ENCODE measurements at regions not wholly inside any gene's neighbourhood (a gene's known extent, or its start where the extent isn't known, plus 50 kb on each side); places are given as distances from the start of the nearest gene placed in this dataset.

DNA sequence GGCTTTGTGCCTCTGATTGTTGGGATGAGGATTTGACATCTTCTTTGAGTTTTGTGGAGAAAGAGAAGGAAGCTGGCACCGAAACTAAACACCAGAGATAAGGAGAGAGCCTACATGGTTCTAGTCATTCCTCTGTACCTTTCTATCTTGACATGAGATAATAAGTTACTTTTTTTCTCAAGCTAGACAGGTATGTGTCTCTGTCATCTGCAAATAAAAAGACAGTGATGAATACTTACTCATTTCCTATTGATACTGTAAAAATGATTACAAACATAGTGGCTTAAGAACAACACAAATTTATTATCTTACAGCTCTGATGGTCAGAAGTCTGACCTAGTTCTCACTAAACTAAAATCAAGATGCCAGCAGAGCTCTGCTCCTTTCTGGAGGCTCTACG is 1391.2 kb downstream of the STIM2 start:
- no peak for TF ChIP-seq CTCF (IDR thresholded peaks at IDR 0.05)
- no peak for TF ChIP-seq POLR2A (IDR thresholded peaks at IDR 0.05)
